Calu3 (cell line): ENCODE measurements at regions not wholly inside any gene's neighbourhood (a gene's known extent, or its start where the extent isn't known, plus 50 kb on each side); places are given as distances from the start of the nearest gene placed in this dataset.
"Not testable (repeated sequence)": the region's sequence is repeated elsewhere in the genome, so short reads cannot be mapped to it uniquely, and the experiment has no call there.

Source experiments
- BruUV-seq: library from RNA; stranded (reverse); fragments of 400-500 nt; replicated peaks from 2 replicates; lab custom pipeline; 2021; lab: Mats Ljungman, UMichigan
- CTCF ChIA-PET: fragments of 300-600 bp; sonication (Branson Sonifier 250); formaldehyde crosslinking; loops from one replicate; lab custom pipeline; 2022; ENCODE audit warnings: antibody characterized with exemption; lab: Charles Lee
- DNase-seq: peaks from one replicate; pipeline ENCODE4 v3.0.0; 2022
- H3K27ac Mint-ChIP-seq: one replicate; pipeline ENCODE4 v1.8.0; 2022; ENCODE audit warnings: mixed read lengths; ENCODE audit not compliant: unreplicated experiment
- H3K27me3 Mint-ChIP-seq: one replicate; pipeline ENCODE4 v1.8.0; 2022; ENCODE audit warnings: mixed read lengths; ENCODE audit not compliant: unreplicated experiment
- H3K36me3 Mint-ChIP-seq: one replicate; pipeline ENCODE4 v1.8.0; 2022; ENCODE audit warnings: mild to moderate bottlenecking, moderate library complexity, mixed read lengths; ENCODE audit not compliant: insufficient read depth, unreplicated experiment
- H3K4me1 Mint-ChIP-seq: one replicate; pipeline ENCODE4 v1.8.0; 2022; ENCODE audit warnings: mild to moderate bottlenecking, low read depth, mixed read lengths; ENCODE audit not compliant: unreplicated experiment
- H3K4me3 Mint-ChIP-seq: one replicate; pipeline ENCODE4 v1.8.0; 2022; ENCODE audit warnings: mild to moderate bottlenecking, low read depth, moderate library complexity, mixed read lengths; ENCODE audit not compliant: unreplicated experiment
- H3K9me3 Mint-ChIP-seq: one replicate; pipeline ENCODE4 v1.8.0; 2022; ENCODE audit warnings: low read depth, mixed read lengths; ENCODE audit not compliant: unreplicated experiment
- CTCF ChIP-seq: fragments of 200-600 bp; IDR thresholded peaks from one replicate; pipeline ENCODE4 v1.8.0; 2022; ENCODE audit warnings: antibody characterized with exemption; ENCODE audit not compliant: unreplicated experiment
- intact Hi-C: fragments of 100-400 bp; cut with micrococcal nuclease; formaldehyde crosslinking; loops from one replicate; pipeline ENCODE4 v1.10.0; 2022; ENCODE audit not compliant: unreplicated experiment

- Mint-ChIP-seq H3K27ac (no peak overlapping the region), H3K36me3 (no peaks in the 10 kb centered on the region), H3K9me3 (peaks cover 2% of the 10 kb centered on the region), H3K4me1 (no peaks in the 10 kb centered on the region), H3K4me3 (no peak overlapping the region), H3K27me3 (no peaks in the 10 kb centered on the region)
- no peak for TF ChIP-seq CTCF
- no TSS peak for BruUV-seq
- no peak for DNase-seq
- CTCF ChIA-PET = no interaction called here
- intact Hi-C loops = no loop called here
Measured at GRCh38 chr6:86331265-86331840, 606.0 kb upstream of the HTR1E start.

- intact Hi-C loops = no loop called here
- no peak overlapping the region for H3K4me3 Mint-ChIP-seq
- H3K27ac Mint-ChIP-seq = no peak overlapping the region
- no peaks in the 10 kb centered on the region for H3K27me3 Mint-ChIP-seq
- BruUV-seq = no TSS peak
- peaks cover 6% of the 10 kb centered on the region for H3K9me3 Mint-ChIP-seq
- CTCF ChIA-PET = no interaction called here
- no peaks in the 10 kb centered on the region for H3K36me3 Mint-ChIP-seq
- DNase-seq = no peak
- no peaks in the 10 kb centered on the region for H3K4me1 Mint-ChIP-seq
- TF ChIP-seq CTCF = no peak
Measured at GRCh38 chr6:86306210-86306609, 631.1 kb upstream of the HTR1E start.

GRCh38 chr6:86285876-86286275, 643.2 kb upstream of the SYNCRIP start:
- CTCF ChIA-PET = no interaction called here
- no TSS peak for BruUV-seq
- no peak for TF ChIP-seq CTCF
- no peak for DNase-seq
- Mint-ChIP-seq H3K27ac (no peak overlapping the region), H3K9me3 (peaks cover 15% of the 10 kb centered on the region), H3K4me1 (no peaks in the 10 kb centered on the region), H3K36me3 (no peaks in the 10 kb centered on the region), H3K4me3 (no peak overlapping the region), H3K27me3 (no peaks in the 10 kb centered on the region)
- intact Hi-C loops = no loop called here

GRCh38 chr6:86284809-86285480, 642.3 kb upstream of the SYNCRIP start:
- H3K27me3 Mint-ChIP-seq, H3K27ac Mint-ChIP-seq, intact Hi-C loops, H3K4me3 Mint-ChIP-seq, H3K36me3 Mint-ChIP-seq, BruUV-seq, H3K4me1 Mint-ChIP-seq, DNase-seq, CTCF ChIA-PET: not testable (repeated sequence)
- H3K9me3 Mint-ChIP-seq = peaks cover 15% of the 10 kb centered on the region

- H3K9me3 Mint-ChIP-seq = peaks cover 15% of the 10 kb centered on the region
- intact Hi-C loops, H3K4me3 Mint-ChIP-seq, BruUV-seq, DNase-seq, H3K27me3 Mint-ChIP-seq, H3K27ac Mint-ChIP-seq, H3K36me3 Mint-ChIP-seq, H3K4me1 Mint-ChIP-seq, CTCF ChIA-PET: not testable (repeated sequence)
Measured at GRCh38 chr6:86283596-86283995, 640.9 kb upstream of the SYNCRIP start.
